DOHH2 (cell line): ENCODE measurements at regions not wholly inside any gene's neighbourhood (a gene's known extent, or its start where the extent isn't known, plus 50 kb on each side); places are given as distances from the start of the nearest gene placed in this dataset.

Source experiments
- H3F3A ChIP-seq: fragments of 200-600 bp; sonication (generic), shearing (Covaris generic); 2 replicates; pipeline ENCODE4 v1.6.0; 2016; ENCODE audit warnings: antibody characterized with exemption, mild to moderate bottlenecking; ENCODE audit not compliant: control insufficient read depth, insufficient read depth
- H3K27ac ChIP-seq: fragments of 200-600 bp; sonication (generic); 2 replicates; pipeline ENCODE4 v1.5.1; 2014; ENCODE audit warnings: low read depth, mild to moderate bottlenecking, low read length, moderate library complexity
- H3K27me3 ChIP-seq: fragments of 200-600 bp; sonication (generic); 2 replicates; pipeline ENCODE4 v1.6.1; 2014; ENCODE audit warnings: mild to moderate bottlenecking, low read length, mixed read lengths; ENCODE audit not compliant: control insufficient read depth
- H3K36me3 ChIP-seq: fragments of 200-600 bp; sonication (generic); 2 replicates; pipeline ENCODE4 v1.6.1; 2014; ENCODE audit warnings: mild to moderate bottlenecking, low read length, moderate library complexity, mixed read lengths; ENCODE audit not compliant: control insufficient read depth
- H3K4me1 ChIP-seq: fragments of 200-600 bp; sonication (generic); 2 replicates; pipeline ENCODE4 v1.6.1; 2014; ENCODE audit warnings: mild to moderate bottlenecking, low read length, mixed read lengths; ENCODE audit not compliant: control insufficient read depth
- H3K4me2 ChIP-seq: fragments of 200-600 bp; sonication (generic); 2 replicates; pipeline ENCODE4 v1.6.0; 2014; ENCODE audit warnings: mild to moderate bottlenecking, low read length, moderate library complexity
- H3K4me3 ChIP-seq: fragments of 200-600 bp; sonication (generic); 2 replicates; pipeline ENCODE4 v1.5.1; 2014; ENCODE audit warnings: mild to moderate bottlenecking, low read length, mixed read lengths
- H3K79me2 ChIP-seq: fragments of 200-600 bp; sonication (generic); 2 replicates; pipeline ENCODE4 v1.6.1; 2014; ENCODE audit warnings: mild to moderate bottlenecking, low read length, mixed read lengths; ENCODE audit not compliant: control insufficient read depth
- H3K9me2 ChIP-seq: fragments of 200-600 bp; sonication (generic); replicated peaks from 2 replicates; pipeline ENCODE4 v1.6.1; 2014; ENCODE audit warnings: mild to moderate bottlenecking, low read length, mixed read lengths; ENCODE audit not compliant: control insufficient read depth
- H3K9me3 ChIP-seq: fragments of 200-600 bp; sonication (generic); 2 replicates; pipeline ENCODE4 v1.6.1; 2014; ENCODE audit warnings: antibody characterized with exemption, low read length, mixed read lengths; ENCODE audit not compliant: control insufficient read depth, insufficient read depth
- H4K20me1 ChIP-seq: fragments of 200-600 bp; sonication (generic); 2 replicates; pipeline ENCODE4 v1.6.0; 2014; ENCODE audit warnings: low read depth, mild to moderate bottlenecking, antibody characterized with exemption, low read length, moderate library complexity; ENCODE audit not compliant: control insufficient read depth, insufficient read depth
- CTCF ChIP-seq: fragments of 200-600 bp; sonication (generic); IDR thresholded peaks from one replicate; pipeline ENCODE4 v1.5.1; 2014; ENCODE audit warnings: antibody characterized with exemption, mild to moderate bottlenecking, low read depth, low read length; ENCODE audit not compliant: poor library complexity, severe bottlenecking
- EZH2phosphoT487 ChIP-seq: fragments of 200-600 bp; sonication (generic); IDR thresholded peaks from 2 replicates; pipeline ENCODE4 v1.6.1; 2017; ENCODE audit warnings: borderline replicate concordance, mild to moderate bottlenecking, antibody characterized with exemption, low read length, moderate library complexity, mixed read lengths

DNA sequence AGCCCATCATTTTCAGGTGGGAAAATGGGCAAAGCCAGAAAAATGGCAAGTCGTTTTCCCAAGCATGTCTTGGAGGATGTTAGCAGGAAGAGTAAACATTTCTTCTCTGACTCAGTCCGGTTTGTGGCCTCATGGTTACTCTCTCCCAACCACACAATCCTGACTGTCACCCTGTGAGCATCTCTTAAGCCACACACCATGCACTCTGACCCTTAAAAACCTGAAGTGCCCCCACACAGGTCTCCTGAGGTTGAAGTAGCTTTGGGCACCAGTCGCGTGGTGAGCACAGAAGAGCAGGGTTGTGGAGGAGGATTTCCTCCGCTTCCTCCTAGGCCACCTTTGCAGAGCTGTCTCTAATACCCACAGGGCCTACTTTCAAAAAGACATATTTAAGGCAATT, 387.3 kb upstream of the NPVF start:
- Histone ChIP-seq H3K27me3 (peaks cover 9% of the 10 kb centered on the region), H4K20me1 (no peaks in the 10 kb centered on the region), H3K79me2 (no peaks in the 10 kb centered on the region), H3K9me2 (no peaks in the 10 kb centered on the region), H3K9me3 (peaks cover 12% of the 10 kb centered on the region), H3K4me3 (no peak overlapping the region), H3K36me3 (no peaks in the 10 kb centered on the region), H3K27ac (no peak overlapping the region), H3K4me2 (no peak overlapping the region), H3K4me1 (peaks cover 13% of the 10 kb centered on the region), H3F3A (no peaks in the 10 kb centered on the region)
- TF ChIP-seq EZH2phosphoT487 (no peak), CTCF (no peak)

GRCh38 chr7:25617214-25617613, 388.9 kb upstream of the NPVF start:
- Histone ChIP-seq H3K4me3 (no peak overlapping the region), H3K27ac (no peak overlapping the region), H4K20me1 (no peaks in the 10 kb centered on the region), H3K4me2 (no peak overlapping the region), H3K9me3 (peaks cover 9% of the 10 kb centered on the region), H3F3A (no peaks in the 10 kb centered on the region), H3K36me3 (no peaks in the 10 kb centered on the region), H3K79me2 (no peaks in the 10 kb centered on the region), H3K4me1 (peaks cover 16% of the 10 kb centered on the region), H3K9me2 (no peaks in the 10 kb centered on the region), H3K27me3 (peaks cover 9% of the 10 kb centered on the region)
- TF ChIP-seq EZH2phosphoT487 (no peak), CTCF (no peak)

DNA sequence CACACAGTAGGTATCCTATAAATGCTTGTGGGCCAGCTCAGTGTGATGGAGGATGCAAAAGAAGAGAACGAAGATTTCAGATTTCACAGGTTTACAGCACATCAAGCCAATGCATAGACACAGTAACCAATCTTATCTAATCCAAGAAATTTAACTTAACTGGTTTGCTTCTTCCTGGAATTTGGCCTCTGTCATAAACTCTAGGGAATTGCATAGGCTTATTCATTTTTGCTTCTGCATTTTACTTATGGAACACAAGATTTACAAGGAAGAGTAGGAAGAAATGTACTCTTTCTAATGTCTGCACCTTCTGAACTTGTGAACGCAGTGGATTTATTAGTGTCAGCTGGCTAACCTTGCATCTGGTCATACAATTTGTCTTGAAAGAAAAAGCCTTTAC, 389.4 kb upstream of the NPVF start:
- Histone ChIP-seq H3K27me3 (peaks cover 8% of the 10 kb centered on the region), H3K9me2 (no peaks in the 10 kb centered on the region), H3K4me2 (no peak overlapping the region), H3K79me2 (no peaks in the 10 kb centered on the region), H3K36me3 (no peaks in the 10 kb centered on the region), H3K9me3 (peaks cover 4% of the 10 kb centered on the region; the same call in 1 of the 2 replicates), H3K4me3 (no peak overlapping the region), H3F3A (no peaks in the 10 kb centered on the region), H4K20me1 (no peaks in the 10 kb centered on the region), H3K27ac (no peak overlapping the region), H3K4me1 (peaks cover 16% of the 10 kb centered on the region)
- TF ChIP-seq CTCF: no peak
- no peak for TF ChIP-seq EZH2phosphoT487

DNA sequence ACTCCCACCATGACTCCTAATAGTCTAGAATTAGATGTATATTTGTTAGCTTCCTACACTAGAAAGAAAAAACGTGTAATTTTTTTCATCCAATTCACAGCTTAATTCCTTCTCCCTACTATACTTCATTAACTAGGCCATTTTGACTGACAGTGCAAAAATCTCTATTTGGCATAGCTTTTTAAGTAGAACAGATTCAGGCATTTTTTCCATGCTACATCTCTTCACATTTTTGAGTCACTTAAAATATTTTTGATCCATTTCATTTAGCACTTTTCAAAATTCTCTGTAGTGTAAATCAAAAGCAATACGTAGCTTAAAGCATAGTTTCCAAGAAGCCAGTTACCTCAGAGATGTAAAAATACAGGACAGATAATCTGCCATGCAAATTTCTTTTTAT, 391.1 kb upstream of the NPVF start:
- H3K9me3 ChIP-seq: no peaks in the 10 kb centered on the region
- no peak overlapping the region for H3K27ac ChIP-seq
- H3K36me3 ChIP-seq: no peaks in the 10 kb centered on the region
- no peaks in the 10 kb centered on the region for H3K27me3 ChIP-seq
- no peaks in the 10 kb centered on the region for H3K79me2 ChIP-seq
- TF ChIP-seq CTCF (no peak), EZH2phosphoT487 (no peak)
- H3K4me2 ChIP-seq: no peak overlapping the region
- no peaks in the 10 kb centered on the region for H4K20me1 ChIP-seq
- no peaks in the 10 kb centered on the region for H3F3A ChIP-seq
- H3K4me1 ChIP-seq: peaks cover 16% of the 10 kb centered on the region
- H3K9me2 ChIP-seq: no peaks in the 10 kb centered on the region
- H3K4me3 ChIP-seq: no peak overlapping the region
